ACC112 (cell line): ENCODE measurements at regions not wholly inside any gene's neighbourhood (a gene's known extent, or its start where the extent isn't known, plus 50 kb on each side); places are given as distances from the start of the nearest gene placed in this dataset.
"Not testable (repeated sequence)": the region's sequence is repeated elsewhere in the genome, so short reads cannot be mapped to it uniquely, and the experiment has no call there.

ENCODE experiments used
- H2AFZ ChIP-seq: fragments of 200-600 bp; sonication (generic); one replicate; pipeline ENCODE4 v1.6.0; 2017; ENCODE audit warnings: antibody characterized with exemption, low read length; ENCODE audit not compliant: unreplicated experiment
- H3K27ac ChIP-seq: fragments of 200-600 bp; sonication (generic); 2 replicates; pipeline ENCODE4 v1.5.1; 2014; ENCODE audit warnings: low read depth, mild to moderate bottlenecking, antibody characterized with exemption, low read length, moderate library complexity
- H3K27me3 ChIP-seq: fragments of 200-600 bp; sonication (generic); 2 replicates; pipeline ENCODE4 v1.6.1; 2014; ENCODE audit warnings: mild to moderate bottlenecking, antibody characterized with exemption, low read length, moderate library complexity, mixed read lengths; ENCODE audit not compliant: insufficient read depth
- H3K36me3 ChIP-seq: fragments of 200-600 bp; sonication (generic); 2 replicates; pipeline ENCODE4 v1.6.1; 2016; ENCODE audit warnings: mild to moderate bottlenecking, antibody characterized with exemption, low read length, moderate library complexity, mixed read lengths; ENCODE audit not compliant: insufficient read depth
- H3K4me1 ChIP-seq: fragments of 200-600 bp; sonication (generic); one replicate; pipeline ENCODE4 v1.6.1; 2016; ENCODE audit warnings: low read length, mixed read lengths; ENCODE audit not compliant: insufficient read depth, unreplicated experiment, control insufficient read depth
- H3K4me3 ChIP-seq: fragments of 200-600 bp; sonication (generic); 2 replicates; pipeline ENCODE4 v1.5.1; 2014; ENCODE audit warnings: mild to moderate bottlenecking, low read depth, low read length
- H3K79me2 ChIP-seq: fragments of 200-600 bp; sonication (generic); one replicate; pipeline ENCODE4 v1.6.0; 2016; ENCODE audit warnings: low read length; ENCODE audit not compliant: control insufficient read depth, unreplicated experiment, insufficient read depth

DNA sequence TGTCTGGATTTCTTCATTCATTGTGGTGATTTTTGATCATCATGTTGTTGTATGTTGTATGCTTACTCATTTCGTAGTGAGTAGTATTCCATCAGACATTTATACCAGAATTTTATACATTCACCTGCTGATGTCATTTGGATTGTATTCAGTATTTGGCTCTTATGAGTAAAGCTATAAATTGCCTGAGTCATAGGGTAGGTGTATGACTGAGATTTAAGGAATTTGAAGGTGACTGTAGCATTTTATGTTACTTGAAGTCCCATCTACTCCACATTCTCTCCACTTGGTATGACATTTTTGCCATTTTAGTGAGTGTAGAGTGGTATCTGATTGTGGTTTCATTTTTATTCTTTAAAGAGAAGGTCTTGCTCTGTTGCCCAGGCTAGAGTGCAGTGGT is 548.2 kb downstream of the TBC1D22A start:
- H3K4me1 ChIP-seq = peaks cover 12% of the 10 kb centered on the region
- H3K27ac ChIP-seq = no peak overlapping the region
- no peaks in the 10 kb centered on the region for H3K79me2 ChIP-seq
- H2AFZ ChIP-seq = no peak overlapping the region
- H3K4me3 ChIP-seq = no peak overlapping the region
- H3K27me3 ChIP-seq = no peaks in the 10 kb centered on the region
- H3K36me3 ChIP-seq = no peaks in the 10 kb centered on the region

- Histone ChIP-seq H3K36me3 (no peaks in the 10 kb centered on the region), H3K4me3 (no peak overlapping the region), H3K79me2 (no peaks in the 10 kb centered on the region), H3K4me1 (peaks cover 12% of the 10 kb centered on the region), H3K27me3 (no peaks in the 10 kb centered on the region), H3K27ac (no peak overlapping the region), H2AFZ (no peak overlapping the region)
These were observed 547.5 kb downstream of the TBC1D22A start for GRCh38 chr22:47309946-47310345.

DNA sequence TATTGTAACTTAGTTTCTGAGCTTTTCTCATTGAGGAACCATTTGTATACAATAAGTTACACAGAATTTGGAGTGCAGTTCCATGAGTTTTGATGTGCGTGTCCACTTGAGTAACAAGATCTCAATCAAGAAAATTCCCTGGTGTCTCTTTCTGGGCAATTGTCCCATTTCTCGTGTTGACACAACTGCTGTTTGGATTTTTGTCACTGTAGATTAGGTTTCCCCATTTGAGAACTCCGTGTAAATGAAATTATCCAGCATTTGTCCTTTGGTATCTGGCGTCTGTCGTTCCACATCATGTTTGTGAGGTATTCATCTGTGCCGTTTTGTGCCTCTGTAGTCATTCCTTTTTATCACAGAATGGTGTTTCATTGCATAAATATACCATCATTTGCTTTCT is 547.0 kb downstream of the TBC1D22A start:
- Histone ChIP-seq H3K27me3 (no peaks in the 10 kb centered on the region), H3K79me2 (no peaks in the 10 kb centered on the region), H3K4me3 (no peak overlapping the region), H3K36me3 (no peaks in the 10 kb centered on the region), H2AFZ (no peak overlapping the region), H3K27ac (no peak overlapping the region), H3K4me1 (peaks cover 12% of the 10 kb centered on the region)

- Histone ChIP-seq H3K4me1 (peaks cover 12% of the 10 kb centered on the region), H3K36me3 (no peaks in the 10 kb centered on the region), H3K27me3 (no peaks in the 10 kb centered on the region), H3K4me3 (no peak overlapping the region), H3K27ac (no peak overlapping the region), H3K79me2 (no peaks in the 10 kb centered on the region), H2AFZ (no peak overlapping the region)
These were observed 546.4 kb downstream of the TBC1D22A start for GRCh38 chr22:47308886-47309285.

GRCh38 chr22:47307822-47308221 is 545.4 kb downstream of the TBC1D22A start:
- no peaks in the 10 kb centered on the region for H3K27me3 ChIP-seq
- H3K79me2 ChIP-seq = no peaks in the 10 kb centered on the region
- no peak overlapping the region for H2AFZ ChIP-seq
- H3K4me3 ChIP-seq = no peak overlapping the region
- H3K36me3 ChIP-seq = no peaks in the 10 kb centered on the region
- H3K4me1 ChIP-seq = peaks cover 12% of the 10 kb centered on the region
- H3K27ac ChIP-seq = peak overlapping the region; percentile 23; the same call in 1 of the 2 replicates

GRCh38 chr22:47307326-47307725 is 544.9 kb downstream of the TBC1D22A start:
- Histone ChIP-seq H3K4me3 (no peak overlapping the region), H3K79me2 (no peaks in the 10 kb centered on the region), H3K36me3 (no peaks in the 10 kb centered on the region), H3K27ac (peak overlapping the region; percentile 41; the same call in 1 of the 2 replicates), H2AFZ (no peak overlapping the region), H3K27me3 (no peaks in the 10 kb centered on the region), H3K4me1 (peaks cover 12% of the 10 kb centered on the region)

DNA sequence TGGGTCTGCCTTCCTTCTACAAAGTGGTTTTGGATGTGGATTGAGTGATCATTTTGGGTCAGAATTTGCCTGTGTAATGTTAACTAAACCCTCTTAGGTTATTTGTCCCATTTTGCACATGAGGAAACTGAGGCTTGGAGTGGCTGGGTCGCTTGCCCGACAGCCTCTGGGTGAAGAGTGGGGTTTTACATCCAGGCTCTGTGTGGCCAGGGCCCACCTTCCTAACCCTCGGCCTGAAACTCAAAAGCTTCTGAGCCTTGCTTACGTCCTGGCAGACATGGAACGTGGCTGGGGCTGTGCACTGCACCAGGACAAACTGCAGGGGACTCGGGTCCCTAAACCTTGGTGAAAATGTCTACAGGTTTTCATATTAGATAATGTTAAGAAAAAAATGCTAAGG is 542.4 kb downstream of the TBC1D22A start:
- no peaks in the 10 kb centered on the region for H3K36me3 ChIP-seq
- no peak overlapping the region for H3K4me3 ChIP-seq
- H2AFZ ChIP-seq = no peak overlapping the region
- no peaks in the 10 kb centered on the region for H3K27me3 ChIP-seq
- no peaks in the 10 kb centered on the region for H3K79me2 ChIP-seq
- peaks cover 12% of the 10 kb centered on the region for H3K4me1 ChIP-seq
- H3K27ac ChIP-seq = no peak overlapping the region

DNA sequence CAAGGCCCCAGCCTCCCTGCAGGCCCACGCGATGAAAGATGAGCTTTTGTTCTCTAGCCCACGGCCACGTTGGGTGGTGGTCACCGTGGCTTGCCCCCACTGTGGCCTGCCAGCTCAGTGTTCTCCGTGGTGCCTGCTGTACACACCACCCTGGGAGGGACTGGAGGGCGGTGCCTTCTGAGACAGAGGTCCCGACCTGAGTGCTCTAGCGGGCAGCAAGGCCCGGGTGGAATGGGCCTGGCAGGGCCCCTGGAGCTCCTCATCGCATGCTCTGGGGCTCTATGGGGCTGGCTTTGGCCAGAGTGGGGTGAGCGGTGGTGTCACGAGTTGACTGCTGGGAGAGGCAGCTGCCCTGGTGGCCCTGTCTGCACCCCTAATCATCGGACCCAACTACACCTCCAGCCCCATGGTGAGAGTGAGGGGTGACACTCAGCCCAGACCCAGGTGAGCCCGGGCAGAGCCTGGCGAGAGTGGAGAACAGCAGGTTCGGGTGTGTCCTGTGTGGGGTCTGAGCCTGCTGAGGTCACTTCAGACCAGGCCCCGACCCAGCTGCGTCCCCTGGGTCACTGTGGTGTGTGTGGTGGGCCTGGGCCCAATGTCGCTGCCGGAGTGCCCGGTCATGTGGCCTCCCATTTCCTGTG is 541.9 kb downstream of the TBC1D22A start:
- H3K27me3 ChIP-seq = no peaks in the 10 kb centered on the region
- no peak overlapping the region for H2AFZ ChIP-seq
- no peaks in the 10 kb centered on the region for H3K36me3 ChIP-seq
- H3K4me1 ChIP-seq = peaks cover 12% of the 10 kb centered on the region
- no peak overlapping the region for H3K27ac ChIP-seq
- H3K4me3 ChIP-seq = no peak overlapping the region
- no peaks in the 10 kb centered on the region for H3K79me2 ChIP-seq

DNA sequence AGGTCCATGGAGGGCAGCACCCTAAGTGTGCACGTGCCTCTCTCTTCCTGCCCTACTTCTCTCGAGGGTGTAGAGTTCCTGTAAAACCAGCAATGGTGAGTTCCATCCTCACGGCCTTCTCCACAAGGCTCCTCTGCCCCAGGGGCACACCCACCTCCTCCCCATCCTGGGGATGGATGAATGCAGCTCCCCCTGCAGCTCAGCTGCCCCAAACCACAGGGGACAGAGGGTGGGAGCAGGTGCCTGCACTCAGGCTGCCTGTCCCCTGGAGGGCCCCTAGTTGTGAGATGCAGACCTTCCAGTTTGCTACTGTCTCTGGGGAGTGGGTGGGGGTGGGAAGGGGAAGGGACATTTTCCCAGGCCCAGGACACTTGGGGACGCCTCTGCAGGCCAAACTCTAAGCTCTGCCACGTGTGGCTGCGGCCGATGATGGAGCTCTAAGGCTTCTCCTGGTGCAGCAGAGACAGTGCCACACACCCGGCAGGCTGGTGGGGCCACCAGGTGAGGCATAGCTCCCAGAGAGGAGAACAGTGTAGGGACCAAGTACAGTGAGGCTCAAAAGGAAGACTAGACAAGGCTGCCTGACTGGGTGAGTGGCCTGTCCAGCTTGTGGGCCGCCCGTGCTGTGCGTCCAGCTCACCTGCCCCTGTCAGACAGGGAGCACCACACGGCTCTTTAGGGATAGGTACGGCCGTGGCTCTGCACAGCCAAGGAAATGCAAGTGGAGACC is 540.9 kb downstream of the TBC1D22A start:
- Histone ChIP-seq H2AFZ (no peak overlapping the region), H3K4me1 (peaks cover 10% of the 10 kb centered on the region), H3K79me2 (no peaks in the 10 kb centered on the region), H3K27me3 (no peaks in the 10 kb centered on the region), H3K27ac (no peak overlapping the region), H3K4me3 (no peak overlapping the region), H3K36me3 (no peaks in the 10 kb centered on the region)

DNA sequence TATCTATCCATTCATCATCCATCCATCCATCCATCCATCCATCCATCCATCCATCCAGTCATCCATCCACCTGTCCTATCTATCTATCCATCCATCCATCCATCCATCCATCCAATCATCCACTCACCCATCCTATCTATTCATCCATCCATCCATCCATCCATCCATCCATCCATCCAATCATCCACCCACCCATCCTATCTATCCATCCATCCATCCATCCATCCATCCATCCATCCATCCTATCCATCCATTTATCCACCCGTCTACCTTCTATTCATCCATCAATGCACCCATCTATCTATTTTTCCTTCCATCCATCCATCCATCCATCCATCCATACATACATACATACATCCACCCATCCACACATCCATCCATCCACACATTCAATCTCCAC is 540.1 kb downstream of the TBC1D22A start:
- not testable (repeated sequence) for H3K79me2 ChIP-seq, H3K36me3 ChIP-seq, H3K4me3 ChIP-seq, H3K27me3 ChIP-seq, H3K27ac ChIP-seq, H2AFZ ChIP-seq, H3K4me1 ChIP-seq

DNA sequence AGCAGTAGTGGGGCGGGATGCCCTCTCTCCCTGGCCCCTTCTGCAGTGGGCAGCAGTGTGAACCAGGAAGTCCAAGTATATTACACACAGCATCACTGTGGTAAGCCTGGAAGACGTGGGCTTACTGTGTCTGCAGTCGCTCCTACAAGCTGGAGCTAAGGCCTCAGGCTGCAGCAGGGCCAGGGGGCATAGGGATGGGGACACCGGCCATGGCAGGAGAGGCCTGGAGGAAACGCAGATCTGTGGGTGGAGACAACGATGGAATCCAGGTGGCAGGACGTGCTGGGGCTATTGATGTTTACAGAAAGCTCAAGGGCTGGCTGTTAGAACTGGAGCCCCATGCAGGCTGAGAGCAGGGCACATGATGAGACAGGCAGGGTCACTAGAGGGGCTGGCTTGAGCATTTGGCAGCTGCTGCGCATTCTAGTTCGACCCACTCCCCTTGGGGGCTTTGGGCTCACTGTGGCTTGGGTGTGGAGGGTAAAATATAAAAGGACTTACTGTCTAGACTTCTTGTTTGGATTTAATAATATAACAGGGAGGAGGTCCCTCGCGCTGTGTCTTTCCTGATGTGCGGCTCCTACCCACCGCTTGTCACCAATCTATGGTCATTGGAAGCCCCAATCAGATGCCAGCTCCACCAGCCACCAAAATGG is 539.5 kb downstream of the TBC1D22A start:
- Histone ChIP-seq H3K27ac (no peak overlapping the region), H3K79me2 (no peaks in the 10 kb centered on the region), H2AFZ (no peak overlapping the region), H3K27me3 (no peaks in the 10 kb centered on the region), H3K36me3 (no peaks in the 10 kb centered on the region), H3K4me3 (no peak overlapping the region), H3K4me1 (no peaks in the 10 kb centered on the region)
